CD4-positive, alpha-beta T cell treated with Interleukin-6 for 4 hours (primary cell): ENCODE measurements at regions not wholly inside any gene's neighbourhood (a gene's known extent, or its start where the extent isn't known, plus 50 kb on each side); places are given as distances from the start of the nearest gene placed in this dataset.
A peak's percentile ranks its signal among the peaks of the same experiment; 100 is the strongest.

Experiments used
- DNase-seq: peaks from one replicate; pipeline ENCODE4 v3.0.0-alpha.2; 2020; ENCODE audit warnings: mixed read lengths

DNA sequence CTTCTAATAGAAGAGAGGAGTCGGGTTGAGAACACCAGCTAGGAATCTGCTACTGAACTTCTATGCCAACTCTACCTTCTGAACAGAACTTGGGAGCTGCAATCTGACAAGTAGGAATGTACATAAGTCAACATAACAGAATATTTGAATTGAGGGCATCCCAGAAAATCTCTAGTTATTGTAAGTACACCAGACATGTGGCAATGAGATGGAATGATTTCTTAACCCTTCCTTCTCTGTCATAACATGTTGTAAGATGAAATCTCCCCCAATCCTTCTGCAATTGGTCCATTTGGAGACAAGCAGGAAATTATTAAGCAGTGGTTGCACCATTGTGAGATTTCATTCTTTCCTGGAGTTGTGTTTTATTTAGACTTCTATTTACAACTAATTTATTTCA, 68.7 kb upstream of the TMPO start:
- DNase-seq = no peak

DNA sequence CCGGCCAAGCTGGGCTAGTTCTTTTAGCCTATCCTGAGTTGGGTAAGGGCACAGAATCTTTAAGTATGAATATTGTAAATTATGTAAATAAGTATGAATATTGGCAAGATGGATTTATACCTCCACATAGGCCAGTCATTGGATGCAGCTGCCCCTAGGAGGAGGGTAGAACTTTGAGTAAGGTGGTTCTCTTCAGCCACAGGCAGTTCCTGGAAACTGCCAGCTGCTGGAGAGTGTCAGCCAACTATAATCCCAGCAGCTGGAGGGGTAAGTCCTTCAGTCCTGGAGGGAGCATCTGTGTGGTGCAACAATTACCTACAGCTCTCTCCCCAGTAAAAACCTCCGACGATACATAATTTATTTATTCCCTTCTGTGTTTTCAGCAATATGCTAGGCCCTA, 65.8 kb upstream of the TMPO start:
- DNase-seq = no peak

DNA sequence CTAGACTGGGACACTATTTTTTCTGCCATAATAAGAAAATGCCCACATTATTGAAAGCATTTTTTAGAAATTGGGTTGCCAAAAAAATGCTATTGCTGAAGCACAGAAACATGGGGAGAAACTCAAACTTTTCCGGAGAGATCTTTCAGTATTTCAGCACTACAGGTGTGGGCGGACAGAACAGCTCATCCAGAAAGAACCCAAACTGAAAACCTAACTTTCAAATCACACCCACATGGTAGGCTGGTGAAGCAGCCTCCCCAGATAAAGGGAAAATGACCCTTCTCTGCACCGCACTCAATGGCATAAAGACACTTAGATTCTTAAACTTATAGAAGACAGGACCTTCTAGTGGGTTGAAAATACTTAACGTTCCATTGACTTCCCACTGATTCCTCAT, 62.3 kb upstream of the TMPO start:
- no peak for DNase-seq

DNA sequence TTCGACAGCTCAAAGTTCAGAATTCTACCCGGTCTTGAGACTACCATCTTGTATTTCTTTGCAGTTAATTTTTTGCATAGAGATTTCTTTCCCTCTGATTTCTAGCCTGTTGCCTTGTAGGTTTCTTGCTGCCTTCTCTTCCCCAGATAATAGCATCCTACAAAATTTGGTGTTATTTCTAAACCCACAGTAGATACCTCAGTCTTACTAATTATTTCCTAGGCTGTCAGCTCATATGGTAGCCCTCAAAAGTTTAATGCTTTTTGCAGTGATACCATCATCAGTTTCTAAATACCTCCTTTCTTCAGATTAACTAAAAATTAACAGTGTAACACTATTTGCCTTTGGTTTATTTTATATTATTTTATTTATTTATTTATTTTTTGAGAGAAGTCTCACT, 61.9 kb upstream of the TMPO start:
- DNase-seq = no peak

DNA sequence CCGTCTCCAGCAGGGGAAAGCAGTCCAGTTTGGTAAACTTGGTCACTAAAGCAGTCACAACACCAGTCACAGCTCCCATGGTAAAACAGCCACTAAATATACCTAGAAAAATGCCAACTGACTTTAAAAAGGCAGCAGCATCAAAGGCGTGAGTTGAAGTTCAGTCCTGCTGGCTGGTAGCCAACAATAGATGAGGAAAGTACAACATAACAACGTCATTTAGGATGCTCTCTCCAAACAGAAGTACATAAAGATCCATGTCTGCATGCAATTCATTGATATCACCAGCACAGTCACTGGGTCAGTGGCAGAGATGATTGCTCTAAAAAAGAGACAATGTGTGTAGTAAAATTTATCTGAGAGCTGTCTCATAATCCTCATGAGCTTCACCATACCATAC, 59.3 kb upstream of the TMPO start:
- DNase-seq = no peak

DNA sequence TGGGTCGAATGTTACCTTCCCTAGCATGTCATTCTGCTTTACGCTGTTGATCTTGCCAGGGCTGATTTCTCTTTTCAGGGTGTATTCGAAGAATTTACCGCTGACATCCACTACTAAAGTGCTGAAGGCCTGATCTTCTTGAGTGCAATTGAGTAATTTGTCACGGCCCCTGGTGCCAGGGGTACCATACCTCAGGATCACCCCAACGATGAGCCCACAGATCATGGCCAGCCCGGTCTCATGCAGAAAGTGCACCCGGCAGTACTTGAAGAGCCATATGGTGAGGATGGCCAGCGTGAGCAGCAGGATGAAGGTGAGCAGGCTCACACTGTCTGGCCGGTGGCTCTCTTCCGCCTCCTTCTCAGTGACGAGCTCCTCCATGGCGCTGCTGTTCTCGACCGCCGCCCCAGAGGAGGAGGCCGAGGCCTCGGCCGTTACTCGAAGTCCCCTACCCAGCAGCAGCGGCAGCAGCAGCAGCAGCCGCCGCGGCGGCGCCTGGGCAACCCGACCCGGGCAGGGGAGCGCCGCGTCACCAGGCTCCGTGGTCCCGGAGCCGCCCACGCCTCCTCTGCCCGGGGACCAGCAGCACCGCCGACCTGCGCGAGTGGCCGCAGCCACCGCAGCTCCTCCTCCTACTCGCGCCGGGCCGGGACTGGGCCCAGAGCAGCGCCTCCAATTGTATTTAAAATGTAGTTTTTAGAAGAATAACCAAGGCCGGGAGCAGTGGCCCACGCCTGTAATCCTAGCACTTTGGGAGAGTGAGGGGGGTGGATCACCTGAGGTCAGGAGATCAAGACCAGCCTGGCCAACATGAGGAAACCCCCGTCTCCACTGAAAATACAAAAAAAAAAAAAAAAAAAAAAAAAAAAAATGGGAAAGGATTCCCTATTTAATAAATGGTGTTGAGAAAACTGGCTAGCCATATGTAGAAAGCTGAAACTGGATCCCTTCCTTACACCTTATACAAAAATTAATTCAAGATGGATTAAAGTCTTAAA, 58.5 kb upstream of the TMPO start:
- DNase-seq = peak; percentile 15

DNA sequence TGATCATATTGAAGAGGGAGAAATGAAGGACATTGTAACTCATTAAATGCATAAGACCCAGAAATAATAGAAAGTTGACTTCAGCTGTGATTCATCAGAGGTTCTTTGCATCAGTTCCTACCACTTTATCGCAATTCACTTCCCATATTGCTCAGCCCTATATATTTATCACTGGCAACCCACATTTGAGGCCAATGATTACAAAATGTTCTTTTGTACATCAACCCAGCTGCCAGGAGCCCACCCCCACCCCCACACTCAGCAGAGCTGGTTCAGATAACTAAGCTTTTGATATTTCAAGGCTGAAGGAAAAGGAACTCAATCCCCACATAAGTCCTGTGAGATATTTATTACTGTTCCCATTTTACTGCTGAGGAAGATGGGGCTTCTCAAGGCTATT, 51.2 kb upstream of the TMPO start:
- no peak for DNase-seq

DNA sequence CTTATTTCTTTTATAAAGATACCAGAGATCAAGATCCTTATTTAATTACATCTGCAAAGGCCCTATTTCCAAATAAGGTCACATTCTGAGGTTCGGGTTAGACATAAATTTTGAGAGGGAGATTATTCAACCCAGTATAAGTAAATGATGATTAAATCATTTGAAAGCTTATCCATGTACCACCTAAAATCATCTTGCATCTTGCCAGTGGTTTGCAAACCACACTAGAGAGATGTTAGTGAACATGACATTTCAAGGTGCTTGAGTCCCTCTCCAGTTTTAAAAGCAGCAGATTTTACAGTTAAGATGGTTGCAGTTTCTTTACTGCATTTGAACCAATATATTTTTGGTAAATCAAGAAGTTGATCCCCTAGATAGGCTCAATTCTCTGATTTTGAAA, 49.9 kb upstream of the TMPO start:
- DNase-seq = no peak
